A673 (cell line): ENCODE measurements at regions not wholly inside any gene's neighbourhood (a gene's known extent, or its start where the extent isn't known, plus 50 kb on each side); places are given as distances from the start of the nearest gene placed in this dataset.

Source experiments
- BruUV-seq: library from RNA; stranded (reverse); fragments of 400-500 nt; replicated peaks from 2 replicates; lab custom pipeline; 2021; lab: Mats Ljungman, UMichigan
- CTCF ChIA-PET: fragments of 300-600 bp; sonication (Branson Sonifier 250); formaldehyde crosslinking; loops from one replicate; lab custom pipeline; 2022; ENCODE audit warnings: antibody characterized with exemption; lab: Charles Lee
- POLR2A ChIA-PET: fragments of 300-600 bp; sonication (Branson Sonifier 250); formaldehyde crosslinking; loops from one replicate; lab custom pipeline; 2022; ENCODE audit warnings: antibody characterized with exemption; ENCODE audit not compliant: low non-redundant PET; lab: Charles Lee
- DNase-seq: peaks from one replicate; pipeline ENCODE4 v3.0.0-alpha.2; 2015; ENCODE audit warnings: low spot score
- H3K27ac ChIP-seq: fragments of 200-600 bp; sonication (generic); 2 replicates; pipeline ENCODE4 v1.5.1; 2016; ENCODE audit warnings: mixed run types, low read depth, mild to moderate bottlenecking, mixed read lengths, antibody characterized with exemption, low read length; ENCODE audit not compliant: poor library complexity, severe bottlenecking
- H3K27me3 ChIP-seq: fragments of 200-600 bp; sonication (generic); replicated peaks from 2 replicates; pipeline ENCODE4 v1.6.1; 2017; ENCODE audit warnings: mixed run types, low read depth, mild to moderate bottlenecking, mixed read lengths, antibody characterized with exemption, low read length; ENCODE audit not compliant: insufficient read depth, poor library complexity
- H3K36me3 ChIP-seq: fragments of 200-600 bp; sonication (generic); 2 replicates; pipeline ENCODE4 v1.6.1; 2016; ENCODE audit warnings: mixed run types, mild to moderate bottlenecking, mixed read lengths, antibody characterized with exemption, low read length; ENCODE audit not compliant: insufficient read depth, poor library complexity, severe bottlenecking
- H3K4me1 ChIP-seq: fragments of 200-600 bp; sonication (generic); 2 replicates; pipeline ENCODE4 v1.6.1; 2017; ENCODE audit warnings: mixed run types, mild to moderate bottlenecking, mixed read lengths, antibody characterized with exemption, low read length; ENCODE audit not compliant: insufficient read depth, poor library complexity, severe bottlenecking
- H3K4me3 ChIP-seq: fragments of 200-600 bp; sonication (generic); 2 replicates; pipeline ENCODE4 v1.5.1; 2016; ENCODE audit warnings: low read depth, mixed run types, mild to moderate bottlenecking, mixed read lengths, low read length; ENCODE audit not compliant: poor library complexity, severe bottlenecking
- H3K9me3 ChIP-seq: fragments of 200-600 bp; sonication (generic); 2 replicates; pipeline ENCODE4 v1.6.1; 2016; ENCODE audit warnings: mixed run types, low read depth, mild to moderate bottlenecking, mixed read lengths, antibody characterized with exemption, low read length; ENCODE audit not compliant: poor library complexity, severe bottlenecking
- EZH2 ChIP-seq: fragments of 200-600 bp; sonication (generic); IDR thresholded peaks from 2 replicates; pipeline ENCODE4 v1.6.1; 2017; ENCODE audit warnings: borderline replicate concordance, low read depth, mild to moderate bottlenecking, mixed read lengths, antibody characterized with exemption, low read length; ENCODE audit not compliant: poor library complexity, severe bottlenecking
- intact Hi-C: fragments of 100-400 bp; cut with micrococcal nuclease; formaldehyde crosslinking; loops from one replicate; pipeline ENCODE4 v1.10.0; 2022; ENCODE audit not compliant: unreplicated experiment
- TF ChIP-seq, protein P1 (sequence below): fragments of 300-800, 200-600 bp; sonication (generic); conservative IDR thresholded peaks from 2 replicates; pipeline ENCODE4 v1.5.1; 2017; ENCODE audit warnings: low read depth, mild to moderate bottlenecking, antibody characterized with exemption, low read length, moderate library complexity, mixed read lengths

DNA sequence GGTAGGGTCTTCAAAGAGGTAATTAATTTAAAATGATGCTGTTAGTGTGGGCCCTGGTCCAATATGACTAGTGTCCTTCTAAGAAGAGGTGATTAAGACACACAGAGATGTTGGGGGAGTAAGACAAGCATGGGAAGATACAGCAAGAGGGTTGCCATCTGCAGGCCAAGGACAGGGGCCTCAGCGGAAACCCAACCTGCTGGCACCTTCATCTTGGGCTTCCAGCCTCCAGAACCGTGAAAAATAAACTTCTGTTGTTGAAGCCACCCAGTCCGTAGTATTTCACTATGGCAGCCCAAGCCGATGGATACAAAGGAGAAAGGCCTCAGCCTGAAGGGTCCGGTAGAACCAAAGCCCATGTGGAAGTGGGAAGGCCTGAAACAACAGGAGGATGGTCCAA, 161.7 kb upstream of the UBE2E1 start:
- ChIA-PET POLR2A (no interaction called here), CTCF (no interaction called here)
- H3K27ac ChIP-seq, result no peak overlapping the region
- intact Hi-C loops, result no loop called here
- no TSS peak for BruUV-seq
- no peak for DNase-seq
- TF ChIP-seq, protein P1, sequence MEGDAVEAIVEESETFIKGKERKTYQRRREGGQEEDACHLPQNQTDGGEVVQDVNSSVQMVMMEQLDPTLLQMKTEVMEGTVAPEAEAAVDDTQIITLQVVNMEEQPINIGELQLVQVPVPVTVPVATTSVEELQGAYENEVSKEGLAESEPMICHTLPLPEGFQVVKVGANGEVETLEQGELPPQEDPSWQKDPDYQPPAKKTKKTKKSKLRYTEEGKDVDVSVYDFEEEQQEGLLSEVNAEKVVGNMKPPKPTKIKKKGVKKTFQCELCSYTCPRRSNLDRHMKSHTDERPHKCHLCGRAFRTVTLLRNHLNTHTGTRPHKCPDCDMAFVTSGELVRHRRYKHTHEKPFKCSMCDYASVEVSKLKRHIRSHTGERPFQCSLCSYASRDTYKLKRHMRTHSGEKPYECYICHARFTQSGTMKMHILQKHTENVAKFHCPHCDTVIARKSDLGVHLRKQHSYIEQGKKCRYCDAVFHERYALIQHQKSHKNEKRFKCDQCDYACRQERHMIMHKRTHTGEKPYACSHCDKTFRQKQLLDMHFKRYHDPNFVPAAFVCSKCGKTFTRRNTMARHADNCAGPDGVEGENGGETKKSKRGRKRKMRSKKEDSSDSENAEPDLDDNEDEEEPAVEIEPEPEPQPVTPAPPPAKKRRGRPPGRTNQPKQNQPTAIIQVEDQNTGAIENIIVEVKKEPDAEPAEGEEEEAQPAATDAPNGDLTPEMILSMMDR, result no peak
- TF ChIP-seq EZH2, result no peak
- no peaks in the 10 kb centered on the region for H3K4me1 ChIP-seq
- H3K36me3 ChIP-seq, result no peaks in the 10 kb centered on the region
- H3K4me3 ChIP-seq, result no peak overlapping the region
- no peaks in the 10 kb centered on the region for H3K9me3 ChIP-seq
- no peaks in the 10 kb centered on the region for H3K27me3 ChIP-seq

DNA sequence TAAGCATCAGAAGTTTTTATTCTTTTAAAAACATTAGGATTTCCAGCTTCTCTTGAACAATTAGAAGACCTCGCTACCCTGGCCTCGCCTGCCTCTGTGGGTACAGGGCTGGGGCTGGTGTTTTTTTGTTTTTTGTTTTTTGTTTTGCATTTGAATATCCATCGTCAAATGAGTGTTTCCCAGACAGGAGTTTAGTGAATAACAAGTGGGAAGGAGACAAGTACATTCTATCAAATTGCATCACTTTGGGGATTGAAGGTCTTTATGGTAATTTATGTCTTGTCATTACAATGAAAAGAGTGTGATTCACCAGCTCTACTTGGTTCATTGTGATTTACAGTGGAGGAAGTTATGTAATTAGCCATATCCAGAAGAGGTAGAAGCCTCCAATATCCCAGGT, 161.1 kb upstream of the UBE2E1 start:
- H3K27me3 ChIP-seq, result no peaks in the 10 kb centered on the region
- no peak overlapping the region for H3K27ac ChIP-seq
- no peaks in the 10 kb centered on the region for H3K4me1 ChIP-seq
- BruUV-seq, result no TSS peak
- intact Hi-C loops, result no loop called here
- no peak overlapping the region for H3K4me3 ChIP-seq
- DNase-seq, result peak; percentile 22
- no peak for TF ChIP-seq EZH2
- TF ChIP-seq, protein P1, result no peak
- POLR2A ChIA-PET, result no interaction called here
- H3K9me3 ChIP-seq, result no peaks in the 10 kb centered on the region
- no peaks in the 10 kb centered on the region for H3K36me3 ChIP-seq
- CTCF ChIA-PET, result no interaction called here

DNA sequence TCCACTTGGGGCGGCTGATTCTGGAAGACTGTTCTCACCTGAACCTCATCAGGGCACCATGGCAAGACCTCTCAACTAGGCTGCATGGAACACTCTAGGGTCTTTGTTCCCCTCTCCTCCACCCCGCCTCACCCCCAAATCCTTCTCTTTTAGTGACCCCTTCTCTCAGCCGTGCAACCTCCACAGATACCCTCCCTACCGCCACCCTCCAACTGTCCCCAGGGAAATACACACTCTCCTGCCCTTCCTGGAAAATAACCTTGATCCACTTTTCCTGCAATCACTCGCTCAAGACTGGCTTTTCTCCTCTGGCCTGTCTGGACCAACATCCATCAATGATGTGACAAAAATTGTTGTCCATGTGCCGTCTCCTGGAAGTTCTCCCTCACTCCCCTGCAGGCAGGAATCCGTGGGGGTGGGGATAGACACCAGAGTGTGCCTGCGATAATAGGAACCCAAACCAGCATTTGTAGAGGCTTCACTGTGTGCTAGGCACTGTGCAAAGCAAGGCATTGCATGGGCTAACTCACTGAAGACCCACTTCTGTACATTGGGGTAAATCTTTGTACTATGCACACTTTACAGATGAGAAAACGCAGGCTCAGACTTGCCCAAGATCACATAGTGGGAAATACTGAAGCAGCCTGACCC, 160.1 kb upstream of the UBE2E1 start:
- CTCF ChIA-PET, result no interaction called here
- DNase-seq, result no peak
- no TSS peak for BruUV-seq
- H3K27me3 ChIP-seq, result no peaks in the 10 kb centered on the region
- intact Hi-C loops, result no loop called here
- no peak for TF ChIP-seq EZH2
- TF ChIP-seq, protein P1, result no peak
- H3K4me1 ChIP-seq, result no peaks in the 10 kb centered on the region
- no peak overlapping the region for H3K27ac ChIP-seq
- H3K9me3 ChIP-seq, result no peaks in the 10 kb centered on the region
- H3K36me3 ChIP-seq, result no peaks in the 10 kb centered on the region
- POLR2A ChIA-PET, result no interaction called here
- H3K4me3 ChIP-seq, result no peak overlapping the region
